ENCODE measurements at regions not wholly inside any gene's neighbourhood (a gene's known extent, or its start where the extent isn't known, plus 50 kb on each side); places are given as distances from the start of the nearest gene placed in this dataset.

- no peak for FAIRE-seq
Observed at GRCh38 chr1:87744763-87745162, 416.1 kb downstream of the LMO4 start.

GRCh38 chr1:87753366-87753765, 424.7 kb downstream of the LMO4 start:
- RAD21 ChIA-PET (ENCODE audit: unreplicated experiment) = no interaction called here
- ATAC-seq (no peak), DNase-seq (ENCODE audit: low read depth, low spot score) (no peak), FAIRE-seq (no peak)
- H4K20me1 ChIP-seq (ENCODE audit: control insufficient read depth, insufficient read depth) = no peaks in the 10 kb centered on the region
- no peak overlapping the region for H3K4me3 ChIP-seq
- no peak overlapping the region for H2AFZ ChIP-seq (ENCODE audit: control insufficient read depth, low read depth, low read length)
- CTCF ChIA-PET = interaction anchor here (1.4 kb wide), 1 partner anchor 423 kb away, joined by 3 read pairs; no protein-coding TSS in a partner anchor
- no peaks in the 10 kb centered on the region for H3K27me3 ChIP-seq (replicated peaks in 1 of 2; ENCODE audit: control insufficient read depth in 2 of 2, insufficient read depth in 2 of 2, low read length in 1 of 2)
- TF ChIP-seq HDAC2 (IDR thresholded peaks at IDR 0.05) = no peak
- no peak for TF ChIP-seq IRF3 (IDR thresholded peaks at IDR 0.05)
- no peak for TF ChIP-seq BMI1 (IDR thresholded peaks at IDR 0.05; ENCODE audit: borderline replicate concordance)
- no peak for TF ChIP-seq KLF5 (IDR thresholded peaks at IDR 0.05; ENCODE audit: partially characterized antibody)
- no peak for TF ChIP-seq TAF1 (IDR thresholded peaks at IDR 0.05; ENCODE audit: borderline replicate concordance, low read depth, low read length)
- TF ChIP-seq ZNF217 (IDR thresholded peaks at IDR 0.05) = no peak
- no peak for TF ChIP-seq SP1 (IDR thresholded peaks at IDR 0.05; ENCODE audit: low read depth, low read length)
- no peak for TF ChIP-seq RELB (IDR thresholded peaks at IDR 0.05; ENCODE audit: low read depth)
- no peak for TF ChIP-seq IKZF2 (IDR thresholded peaks at IDR 0.05)
- no peak for TF ChIP-seq SUZ12 (IDR thresholded peaks at IDR 0.05; ENCODE audit: unreplicated experiment)
- TF ChIP-seq PAX5 (IDR thresholded peaks at IDR 0.05; ENCODE audit: borderline replicate concordance, low read depth, low read length) = no peak
- H3K36me3 ChIP-seq (ENCODE audit: control insufficient read depth in 2 of 2, insufficient read depth in 2 of 2, low read length in 1 of 2) = no peaks in the 10 kb centered on the region
- in situ Hi-C loops (cut with MboI) (no loop called here), intact Hi-C loops (cut with micrococcal nuclease; ENCODE audit: unreplicated experiment) (no loop called here)
- H3K4me2 ChIP-seq (ENCODE audit: control insufficient read depth, insufficient read depth) = no peak overlapping the region
- no peaks in the 10 kb centered on the region for H3K79me2 ChIP-seq (ENCODE audit: control insufficient read depth, insufficient read depth, low read length)
- POLR2A ChIA-PET = no interaction called here
- no TSS peak for BruUV-seq (replicated peaks)
- H3K4me1 ChIP-seq (ENCODE audit: control insufficient read depth, insufficient read depth, low read length) = no peaks in the 10 kb centered on the region
- no peaks in the 10 kb centered on the region for H3K9me3 ChIP-seq (replicated peaks; ENCODE audit: control insufficient read depth, insufficient read depth, low read length)
- H3K27ac ChIP-seq (ENCODE audit: control insufficient read depth, insufficient read depth) = no peak overlapping the region
- H3K9ac ChIP-seq (ENCODE audit: control insufficient read depth, insufficient read depth, low read length) = no peak overlapping the region
- SMC1A ChIA-PET (ENCODE audit: uncharacterized antibody, unreplicated experiment) = interaction anchor here (2.1 kb wide), 1 partner anchor 9 kb away, joined by 6 read pairs; no protein-coding TSS in a partner anchor

More at GRCh38 chr1:87744763-87745162, 416.1 kb downstream of the LMO4 start:
- Histone ChIP-seq H3K79me2 (ENCODE audit: control insufficient read depth, insufficient read depth, low read length) (no peaks in the 10 kb centered on the region), H3K36me3 (ENCODE audit: control insufficient read depth in 2 of 2, insufficient read depth in 2 of 2, low read length in 1 of 2) (no peaks in the 10 kb centered on the region), H3K27ac (ENCODE audit: control insufficient read depth, insufficient read depth) (no peak overlapping the region), H4K20me1 (ENCODE audit: control insufficient read depth, insufficient read depth) (no peaks in the 10 kb centered on the region), H3K9ac (ENCODE audit: control insufficient read depth, insufficient read depth, low read length) (no peak overlapping the region), H3K4me3 (no peak overlapping the region), H3K9me3 (replicated peaks; ENCODE audit: control insufficient read depth, insufficient read depth, low read length) (no peaks in the 10 kb centered on the region), H2AFZ (ENCODE audit: control insufficient read depth, low read depth, low read length) (no peak overlapping the region), H3K27me3 (replicated peaks in 1 of 2; ENCODE audit: control insufficient read depth in 2 of 2, insufficient read depth in 2 of 2, low read length in 1 of 2) (peaks cover 0 to 3% of the 10 kb centered on the region in 2 experiments; a peak in 2 of 4 replicates), H3K4me1 (ENCODE audit: control insufficient read depth, insufficient read depth, low read length) (no peaks in the 10 kb centered on the region), H3K4me2 (ENCODE audit: control insufficient read depth, insufficient read depth) (no peak overlapping the region)
- in situ Hi-C loops (cut with MboI) (no loop called here), intact Hi-C loops (cut with micrococcal nuclease; ENCODE audit: unreplicated experiment) (no loop called here)
- TF ChIP-seq EED (IDR thresholded peaks at IDR 0.05; ENCODE audit: low read depth) (no peak), SRF (IDR thresholded peaks at IDR 0.05; ENCODE audit: low read depth in 2 of 2, low read length in 2 of 2) (no peak), FOXM1 (IDR thresholded peaks at IDR 0.05; ENCODE audit: low read depth, low read length) (no peak), TAF1 (IDR thresholded peaks at IDR 0.05; ENCODE audit: borderline replicate concordance, low read depth, low read length) (no peak), TBL1XR1 (IDR thresholded peaks at IDR 0.05; ENCODE audit: low read depth, low read length) (no peak), EP300 (IDR thresholded peaks at IDR 0.05; ENCODE audit: borderline replicate concordance in 1 of 2, control insufficient read depth in 1 of 2, low read depth in 2 of 2, low read length in 2 of 2) (no peak), SIN3A (IDR thresholded peaks at IDR 0.05; ENCODE audit: low read depth, low read length) (no peak)
- no TSS peak for BruUV-seq (replicated peaks)
- ATAC-seq (no peak), DNase-seq (ENCODE audit: low read depth, low spot score) (no peak)
- RAD21 ChIA-PET (ENCODE audit: unreplicated experiment) = no interaction called here
- POLR2A ChIA-PET = no interaction called here
- SMC1A ChIA-PET (ENCODE audit: uncharacterized antibody, unreplicated experiment) = interaction anchor here (1.7 to 2.0 kb wide), 2 partner anchors 10 to 419 kb away, joined by 5 to 6 read pairs; no protein-coding TSS in a partner anchor
- CTCF ChIA-PET = interaction anchor here (0.6 kb wide), 1 partner anchor 239 kb away, joined by 3 read pairs; no protein-coding TSS in a partner anchor

All from GM12878 (cell line).